Posterior cingulate gyrus (tissue), 11 donors: ENCODE measurements at regions not wholly inside any gene's neighbourhood (a gene's known extent, or its start where the extent isn't known, plus 50 kb on each side); places are given as distances from the start of the nearest gene placed in this dataset.

Experiments
- DNase-seq, 10 donors: peaks; one replicate each; pipeline versions ENCODE4 v3.0.0 to v3.0.0-alpha.2; 2020 to 2021; ENCODE audit warnings: mixed read lengths in 3 of 10
- intact Hi-C: fragments of 100-400 bp; cut with DNase I; formaldehyde crosslinking; loops from one replicate; pipeline ENCODE4 v1.15.1; 2023

- intact Hi-C loops = no loop called here
Measured at GRCh38 chr11:91967026-91967690, 257.5 kb upstream of the FAT3 start.

GRCh38 chr11:91966368-91966767 is 258.2 kb upstream of the FAT3 start:
- intact Hi-C loops = no loop called here
- no peak for DNase-seq

More at GRCh38 chr11:91967026-91967690, 257.5 kb upstream of the FAT3 start:
- no peak for DNase-seq

GRCh38 chr11:91960770-91961169 is 263.8 kb upstream of the FAT3 start:
- no peak for DNase-seq

GRCh38 chr11:91959411-91959810 is 265.2 kb upstream of the FAT3 start:
- intact Hi-C loops = no loop called here
- no peak for DNase-seq

More at GRCh38 chr11:91960770-91961169, 263.8 kb upstream of the FAT3 start:
- intact Hi-C loops = no loop called here

GRCh38 chr11:91956711-91957110 is 267.9 kb upstream of the FAT3 start:
- no peak for DNase-seq
- intact Hi-C loops = no loop called here

GRCh38 chr11:91955206-91955605 is 269.4 kb upstream of the FAT3 start:
- DNase-seq = no peak
- intact Hi-C loops = no loop called here

GRCh38 chr11:91952056-91952455 is 272.6 kb upstream of the FAT3 start:
- peak in 2 of 10 donors; percentile 45 to 70 for DNase-seq
- intact Hi-C loops = no loop called here

GRCh38 chr11:91947215-91947820 is 277.3 kb upstream of the FAT3 start:
- no peak for DNase-seq
- intact Hi-C loops = no loop called here

GRCh38 chr11:91946397-91946951 is 278.1 kb upstream of the FAT3 start:
- peak in 1 of 10 donors; percentile 31 for DNase-seq
- intact Hi-C loops = no loop called here

- intact Hi-C loops = no loop called here
- DNase-seq = no peak
Measured at GRCh38 chr11:91935120-91935519, 289.5 kb upstream of the FAT3 start.

- DNase-seq = peak in 2 of 10 donors; percentile 8 to 81
- intact Hi-C loops = no loop called here
Measured at GRCh38 chr11:91932151-91932821, 292.3 kb upstream of the FAT3 start.

GRCh38 chr11:91927448-91927847 is 297.2 kb upstream of the FAT3 start:
- intact Hi-C loops = no loop called here
- DNase-seq = no peak

GRCh38 chr11:91926965-91927364 is 297.7 kb upstream of the FAT3 start:
- DNase-seq = no peak
- intact Hi-C loops = no loop called here

GRCh38 chr11:91922846-91923245 is 301.8 kb upstream of the FAT3 start:
- DNase-seq = no peak
- intact Hi-C loops = no loop called here

GRCh38 chr11:91921974-91922373 is 302.6 kb upstream of the FAT3 start:
- intact Hi-C loops = no loop called here
- no peak for DNase-seq

GRCh38 chr11:91913407-91913806 is 311.2 kb upstream of the FAT3 start:
- DNase-seq = no peak
- intact Hi-C loops = no loop called here

GRCh38 chr11:91912322-91912721 is 312.3 kb upstream of the FAT3 start:
- intact Hi-C loops = no loop called here
- DNase-seq = no peak

- intact Hi-C loops = no loop called here
Measured at GRCh38 chr11:91906871-91907624, 317.6 kb upstream of the FAT3 start.

GRCh38 chr11:91904792-91905785 is 319.5 kb upstream of the FAT3 start:
- intact Hi-C loops = no loop called here
- no peak for DNase-seq

More at GRCh38 chr11:91906871-91907624, 317.6 kb upstream of the FAT3 start:
- DNase-seq = no peak

GRCh38 chr11:91902312-91902711 is 322.3 kb upstream of the FAT3 start:
- intact Hi-C loops = no loop called here
- DNase-seq = no peak
